ENCODE measurements at regions not wholly inside any gene's neighbourhood (a gene's known extent, or its start where the extent isn't known, plus 50 kb on each side); places are given as distances from the start of the nearest gene placed in this dataset.

DNA sequence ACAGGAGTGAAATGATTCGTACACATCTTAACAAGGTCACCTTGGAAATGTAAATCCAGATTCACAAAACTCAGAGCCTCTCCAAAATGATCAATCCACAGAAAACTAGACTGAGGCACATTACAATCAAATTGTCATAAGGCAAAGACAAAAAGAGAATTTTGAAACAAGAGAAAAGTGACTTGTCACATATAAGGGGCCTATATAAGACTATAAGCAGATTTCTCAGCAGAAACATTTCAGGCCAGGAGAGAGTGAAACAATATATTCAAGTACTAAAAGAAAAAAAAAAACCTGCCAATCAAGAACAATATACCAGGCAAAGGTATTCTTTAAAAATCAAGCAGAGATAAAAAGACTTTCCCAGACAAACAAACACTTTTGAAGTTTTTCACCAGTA, 429.1 kb downstream of the BCAT1 start:
- DNase-seq: no peak
- no TSS peak for BruUV-seq (replicated peaks)
- no peaks in the 10 kb centered on the region for H3K27me3 Mint-ChIP-seq (ENCODE audit: unreplicated experiment)
- no peaks in the 10 kb centered on the region for H3K4me1 Mint-ChIP-seq (ENCODE audit: low read depth, unreplicated experiment)
- H3K36me3 Mint-ChIP-seq (ENCODE audit: insufficient read depth, unreplicated experiment): no peaks in the 10 kb centered on the region
- CTCF ChIA-PET: no interaction called here
- H3K4me3 Mint-ChIP-seq (ENCODE audit: low read depth, unreplicated experiment): no peak overlapping the region
- H3K9me3 Mint-ChIP-seq (ENCODE audit: low read depth, unreplicated experiment): peaks cover 19% of the 10 kb centered on the region
- TF ChIP-seq, protein P1, sequence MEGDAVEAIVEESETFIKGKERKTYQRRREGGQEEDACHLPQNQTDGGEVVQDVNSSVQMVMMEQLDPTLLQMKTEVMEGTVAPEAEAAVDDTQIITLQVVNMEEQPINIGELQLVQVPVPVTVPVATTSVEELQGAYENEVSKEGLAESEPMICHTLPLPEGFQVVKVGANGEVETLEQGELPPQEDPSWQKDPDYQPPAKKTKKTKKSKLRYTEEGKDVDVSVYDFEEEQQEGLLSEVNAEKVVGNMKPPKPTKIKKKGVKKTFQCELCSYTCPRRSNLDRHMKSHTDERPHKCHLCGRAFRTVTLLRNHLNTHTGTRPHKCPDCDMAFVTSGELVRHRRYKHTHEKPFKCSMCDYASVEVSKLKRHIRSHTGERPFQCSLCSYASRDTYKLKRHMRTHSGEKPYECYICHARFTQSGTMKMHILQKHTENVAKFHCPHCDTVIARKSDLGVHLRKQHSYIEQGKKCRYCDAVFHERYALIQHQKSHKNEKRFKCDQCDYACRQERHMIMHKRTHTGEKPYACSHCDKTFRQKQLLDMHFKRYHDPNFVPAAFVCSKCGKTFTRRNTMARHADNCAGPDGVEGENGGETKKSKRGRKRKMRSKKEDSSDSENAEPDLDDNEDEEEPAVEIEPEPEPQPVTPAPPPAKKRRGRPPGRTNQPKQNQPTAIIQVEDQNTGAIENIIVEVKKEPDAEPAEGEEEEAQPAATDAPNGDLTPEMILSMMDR (IDR thresholded peaks at IDR 0.05; ENCODE audit: unreplicated experiment): no peak
- intact Hi-C loops (cut with micrococcal nuclease; ENCODE audit: unreplicated experiment): no loop called here
- no peak overlapping the region for H3K27ac Mint-ChIP-seq (ENCODE audit: unreplicated experiment)

DNA sequence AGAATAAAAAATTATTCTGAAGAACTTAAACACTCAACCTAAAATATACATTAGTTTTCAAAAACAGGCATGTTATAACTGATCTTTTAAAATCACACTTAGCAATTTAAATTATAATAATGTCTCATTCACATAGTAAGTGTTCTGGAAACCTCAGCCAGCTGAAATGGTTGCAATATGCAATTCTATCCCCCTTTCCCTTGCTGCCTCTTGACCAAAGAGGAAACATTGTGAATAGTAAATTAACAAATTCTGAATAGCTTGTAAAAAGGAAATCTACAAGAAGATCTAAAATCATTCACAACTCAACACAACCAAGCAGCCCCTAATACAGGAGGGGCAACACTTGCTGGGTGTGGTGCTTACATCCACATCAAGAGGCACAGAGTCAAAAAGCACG, 431.9 kb downstream of the BCAT1 start:
- H3K4me3 Mint-ChIP-seq (ENCODE audit: low read depth, unreplicated experiment): no peak overlapping the region

DNA sequence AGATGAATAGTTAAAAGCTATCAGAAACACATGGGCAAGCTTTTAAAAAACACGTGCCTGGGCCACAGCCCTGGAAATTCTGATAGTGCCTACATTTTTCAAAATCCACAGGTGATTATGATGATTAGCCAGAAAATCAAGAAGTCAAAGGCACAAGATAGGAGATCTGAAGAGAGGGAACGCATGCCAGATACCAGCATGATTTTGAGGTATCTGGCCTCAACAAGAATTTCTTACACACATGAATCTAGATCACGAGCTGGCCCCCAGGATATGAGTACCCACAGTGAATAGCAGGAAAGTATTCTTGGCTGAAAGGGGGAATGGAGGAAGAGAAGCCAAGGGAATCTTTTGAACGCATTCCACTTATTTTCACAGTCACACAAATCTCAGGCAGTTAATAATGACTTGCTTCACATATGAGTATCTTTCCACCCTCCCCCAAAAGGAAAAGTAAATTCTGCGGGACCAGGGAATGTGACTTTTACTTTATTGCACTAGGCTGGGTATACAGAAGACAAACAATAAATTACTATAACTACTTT, 438.2 kb downstream of the BCAT1 start:
- CTCF ChIA-PET: no interaction called here

More for the DNA sequence above, 431.9 kb downstream of the BCAT1 start:
- no TSS peak for BruUV-seq (replicated peaks)
- Mint-ChIP-seq H3K27ac (ENCODE audit: unreplicated experiment) (no peak overlapping the region), H3K9me3 (ENCODE audit: low read depth, unreplicated experiment) (peaks cover 19% of the 10 kb centered on the region), H3K36me3 (ENCODE audit: insufficient read depth, unreplicated experiment) (no peaks in the 10 kb centered on the region), H3K4me1 (ENCODE audit: low read depth, unreplicated experiment) (no peaks in the 10 kb centered on the region), H3K27me3 (ENCODE audit: unreplicated experiment) (no peaks in the 10 kb centered on the region)
- TF ChIP-seq, protein P1 (IDR thresholded peaks at IDR 0.05; ENCODE audit: unreplicated experiment): no peak
- CTCF ChIA-PET: no interaction called here
- intact Hi-C loops (cut with micrococcal nuclease; ENCODE audit: unreplicated experiment): no loop called here
- no peak for DNase-seq

DNA sequence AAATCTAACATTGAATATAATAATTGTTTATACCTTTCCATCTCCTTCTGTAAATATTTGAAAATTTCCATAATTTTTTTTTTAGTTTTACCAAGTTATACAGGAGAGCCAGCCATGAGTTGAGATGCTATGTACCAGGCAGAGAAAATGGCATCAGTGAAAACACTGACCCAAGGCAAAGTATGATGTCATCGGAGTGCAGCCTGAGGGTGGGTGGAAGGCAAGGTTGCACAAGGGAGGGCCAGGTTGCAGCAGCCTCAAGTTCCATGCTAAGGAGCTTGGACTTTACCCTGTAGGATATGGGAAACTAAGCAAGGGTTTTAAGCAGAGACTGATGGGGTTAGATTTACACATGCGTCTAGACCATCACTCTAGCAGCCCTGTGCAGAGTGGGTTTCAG, 441.1 kb downstream of the BCAT1 start:
- H3K27ac Mint-ChIP-seq (ENCODE audit: unreplicated experiment): no peak overlapping the region
- no peak for DNase-seq
- no TSS peak for BruUV-seq (replicated peaks)
- H3K9me3 Mint-ChIP-seq (ENCODE audit: low read depth, unreplicated experiment): peaks cover 6% of the 10 kb centered on the region
- H3K27me3 Mint-ChIP-seq (ENCODE audit: unreplicated experiment): no peaks in the 10 kb centered on the region
- CTCF ChIA-PET: no interaction called here
- TF ChIP-seq, protein P1 (IDR thresholded peaks at IDR 0.05; ENCODE audit: unreplicated experiment): no peak
- H3K36me3 Mint-ChIP-seq (ENCODE audit: insufficient read depth, unreplicated experiment): no peaks in the 10 kb centered on the region
- no peaks in the 10 kb centered on the region for H3K4me1 Mint-ChIP-seq (ENCODE audit: low read depth, unreplicated experiment)
- intact Hi-C loops (cut with micrococcal nuclease; ENCODE audit: unreplicated experiment): no loop called here
- no peak overlapping the region for H3K4me3 Mint-ChIP-seq (ENCODE audit: low read depth, unreplicated experiment)

More for the DNA sequence above, 438.2 kb downstream of the BCAT1 start:
- TF ChIP-seq, protein P1 (IDR thresholded peaks at IDR 0.05; ENCODE audit: unreplicated experiment): no peak
- BruUV-seq (replicated peaks): no TSS peak
- Mint-ChIP-seq H3K27me3 (ENCODE audit: unreplicated experiment) (no peaks in the 10 kb centered on the region), H3K4me1 (ENCODE audit: low read depth, unreplicated experiment) (no peaks in the 10 kb centered on the region), H3K9me3 (ENCODE audit: low read depth, unreplicated experiment) (peaks cover 3% of the 10 kb centered on the region), H3K4me3 (ENCODE audit: low read depth, unreplicated experiment) (no peak overlapping the region), H3K36me3 (ENCODE audit: insufficient read depth, unreplicated experiment) (no peaks in the 10 kb centered on the region), H3K27ac (ENCODE audit: unreplicated experiment) (no peak overlapping the region)
- intact Hi-C loops (cut with micrococcal nuclease; ENCODE audit: unreplicated experiment): no loop called here
- DNase-seq: no peak

Data from Calu3 (cell line).